HAP-1 (cell line): ENCODE measurements at regions not wholly inside any gene's neighbourhood (a gene's known extent, or its start where the extent isn't known, plus 50 kb on each side); places are given as distances from the start of the nearest gene placed in this dataset.
"Not testable (repeated sequence)": the region's sequence is repeated elsewhere in the genome, so short reads cannot be mapped to it uniquely, and the experiment has no call there.

Experiments used
- DNase-seq, 2 experiments: peaks; one replicate each; pipeline ENCODE4 v3.0.0-alpha.2; 2016 to 2020; ENCODE audit warnings: low spot score in 2 of 2
- H3K27me3 ChIP-seq: fragments of 250-450 bp; sonication (Bioruptor Pico); 2 replicates; pipeline ENCODE4 v1.5.1; 2020; ENCODE audit warnings: low read depth, mild to moderate bottlenecking, moderate library complexity
- H3K36me3 ChIP-seq: fragments of 250-450 bp; sonication (Bioruptor Pico); replicated peaks from 2 replicates; pipeline ENCODE4 v1.5.1; 2020; ENCODE audit warnings: mild to moderate bottlenecking
- H3K4me1 ChIP-seq: fragments of 250-450 bp; sonication (Bioruptor Pico); 2 replicates; pipeline ENCODE4 v1.5.1; 2020; ENCODE audit warnings: mild to moderate bottlenecking
- H3K4me3 ChIP-seq: fragments of 250-450 bp; sonication (Bioruptor Pico); 2 replicates; pipeline ENCODE4 v1.5.1; 2020; ENCODE audit warnings: mild to moderate bottlenecking, moderate library complexity
- H3K9me3 ChIP-seq: fragments of 250-450 bp; sonication (Bioruptor Pico); 2 replicates; pipeline ENCODE4 v1.5.1; 2020; ENCODE audit warnings: mild to moderate bottlenecking, moderate library complexity
- in situ Hi-C: fragments of 300-500 bp; cut with MboI; formaldehyde crosslinking; loops from 3 replicates; pipeline ENCODE4 v1.14.3; 2020; ENCODE audit warnings: low sequenced_read_pairs, inconsistent platforms, mixed read lengths

GRCh38 chr21:16423921-16424320 lies 694.1 kb downstream of the USP25 start:
- Histone ChIP-seq H3K9me3 (no peaks in the 10 kb centered on the region), H3K27me3 (no peaks in the 10 kb centered on the region), H3K36me3 (no peaks in the 10 kb centered on the region), H3K4me3 (no peak overlapping the region), H3K4me1 (peaks cover 59% of the 10 kb centered on the region)
- in situ Hi-C loops, result no loop called here
- DNase-seq, result no peak

DNA sequence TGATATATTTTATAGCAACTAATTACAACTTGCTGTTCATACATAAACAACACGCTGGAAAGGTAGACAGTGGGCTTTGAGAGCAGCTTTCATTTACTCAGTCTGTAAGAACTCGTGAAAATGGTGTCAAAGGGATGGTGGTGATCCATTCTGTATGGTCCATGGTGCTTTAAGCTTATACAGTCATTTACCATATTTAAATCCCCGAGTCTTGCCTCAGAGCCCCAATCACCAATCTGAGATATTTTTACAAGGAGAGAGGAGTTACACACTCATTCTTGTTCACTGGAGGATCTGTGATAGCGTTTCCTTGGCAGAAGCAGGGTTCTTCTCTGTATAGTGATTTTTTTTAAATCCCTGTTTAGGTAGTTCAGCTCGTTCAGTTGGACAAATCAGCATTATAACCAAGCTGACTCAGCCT lies 694.6 kb downstream of the USP25 start:
- H3K4me3 ChIP-seq, result no peak overlapping the region
- no peak for DNase-seq
- H3K27me3 ChIP-seq, result no peaks in the 10 kb centered on the region
- H3K4me1 ChIP-seq, result peaks cover 58% of the 10 kb centered on the region
- in situ Hi-C loops, result no loop called here
- H3K36me3 ChIP-seq, result no peaks in the 10 kb centered on the region
- H3K9me3 ChIP-seq, result no peaks in the 10 kb centered on the region

GRCh38 chr21:16425376-16425775 lies 695.6 kb downstream of the USP25 start:
- no peaks in the 10 kb centered on the region for H3K9me3 ChIP-seq
- no peak overlapping the region for H3K4me3 ChIP-seq
- no peaks in the 10 kb centered on the region for H3K27me3 ChIP-seq
- in situ Hi-C loops, result no loop called here
- no peak for DNase-seq
- H3K36me3 ChIP-seq, result no peaks in the 10 kb centered on the region
- peaks cover 55% of the 10 kb centered on the region for H3K4me1 ChIP-seq

DNA sequence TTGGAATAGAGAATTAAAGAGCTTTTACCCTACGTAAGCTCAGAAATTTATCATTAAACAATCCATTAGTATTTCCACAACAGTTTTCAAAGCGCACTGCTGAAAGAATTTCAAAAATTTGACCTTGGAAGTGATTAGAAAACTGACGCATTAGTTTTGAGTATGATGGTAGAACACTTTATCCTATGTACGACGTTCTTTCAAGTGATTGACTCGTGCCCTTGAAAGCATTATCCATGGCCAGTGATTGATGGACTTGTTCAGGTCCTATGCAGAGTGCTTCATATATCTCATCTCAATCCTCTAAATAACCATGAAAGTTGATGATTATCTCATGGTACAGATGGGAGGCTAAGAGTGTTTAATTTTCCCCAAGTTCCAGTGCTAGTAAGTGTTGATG lies 697.2 kb downstream of the USP25 start:
- Histone ChIP-seq H3K4me1 (peaks cover 54% of the 10 kb centered on the region), H3K4me3 (no peak overlapping the region), H3K9me3 (no peaks in the 10 kb centered on the region), H3K36me3 (no peaks in the 10 kb centered on the region), H3K27me3 (no peaks in the 10 kb centered on the region)
- DNase-seq, result peak in 1 of 2 experiments; percentile 38
- in situ Hi-C loops, result no loop called here

DNA sequence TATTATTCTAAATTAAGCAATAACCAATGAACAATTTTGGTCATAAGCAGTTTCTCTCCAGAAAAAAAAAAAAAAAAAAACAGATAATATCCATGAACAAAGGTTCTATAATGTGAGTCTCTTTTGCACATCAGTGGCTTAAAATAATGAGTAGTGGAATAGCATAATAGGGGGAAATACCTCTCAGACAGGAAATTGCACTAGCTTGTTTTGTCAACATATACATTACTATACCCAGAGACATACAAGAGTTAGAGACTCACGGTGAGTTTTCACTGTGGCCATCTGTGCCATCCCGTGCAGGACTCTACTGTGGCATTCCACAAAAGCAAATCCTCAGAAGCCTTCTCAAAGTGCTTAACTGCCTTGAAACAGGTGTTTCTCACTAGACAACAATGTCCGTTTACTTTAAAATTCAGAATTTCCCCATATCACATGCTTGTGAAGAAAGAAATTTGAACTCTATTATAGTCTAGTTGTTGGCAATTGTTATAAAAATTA lies 697.9 kb downstream of the USP25 start:
- no peak overlapping the region for H3K4me3 ChIP-seq
- H3K36me3 ChIP-seq, result no peaks in the 10 kb centered on the region
- in situ Hi-C loops, result no loop called here
- peaks cover 48% of the 10 kb centered on the region for H3K4me1 ChIP-seq
- no peaks in the 10 kb centered on the region for H3K9me3 ChIP-seq
- no peaks in the 10 kb centered on the region for H3K27me3 ChIP-seq
- DNase-seq, result peak in 1 of 2 experiments; percentile 21

DNA sequence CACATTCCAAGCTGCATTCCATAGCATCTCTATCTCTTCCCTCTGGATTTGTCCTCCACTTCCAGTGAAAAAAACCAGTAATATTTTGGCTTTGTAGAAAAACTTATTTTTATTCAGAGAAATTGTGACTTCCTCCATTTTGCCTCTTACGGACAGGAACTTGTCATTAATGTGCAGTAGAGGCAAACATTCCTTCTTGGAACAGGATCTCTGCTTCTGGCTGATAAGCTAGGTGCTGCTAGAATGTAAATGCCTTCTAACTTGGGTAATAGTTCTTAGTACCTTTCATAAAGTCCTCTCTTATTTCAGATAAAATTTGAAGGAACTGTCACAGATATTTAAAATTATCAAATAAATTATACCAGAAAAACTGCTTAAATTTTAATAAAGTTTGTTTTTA lies 707.8 kb downstream of the USP25 start:
- Histone ChIP-seq H3K9me3 (no peaks in the 10 kb centered on the region), H3K4me3 (no peak overlapping the region), H3K36me3 (no peaks in the 10 kb centered on the region), H3K27me3 (no peaks in the 10 kb centered on the region), H3K4me1 (peaks cover 27% of the 10 kb centered on the region)
- no peak for DNase-seq
- in situ Hi-C loops, result no loop called here

GRCh38 chr21:16438761-16439160 lies 709.0 kb downstream of the USP25 start:
- no peaks in the 10 kb centered on the region for H3K27me3 ChIP-seq
- no peak overlapping the region for H3K4me3 ChIP-seq
- no peak for DNase-seq
- no peaks in the 10 kb centered on the region for H3K36me3 ChIP-seq
- in situ Hi-C loops, result no loop called here
- no peaks in the 10 kb centered on the region for H3K9me3 ChIP-seq
- H3K4me1 ChIP-seq, result peaks cover 27% of the 10 kb centered on the region

GRCh38 chr21:16441789-16442188 lies 712.0 kb downstream of the USP25 start:
- Histone ChIP-seq H3K4me1 (peaks cover 30% of the 10 kb centered on the region), H3K36me3 (no peaks in the 10 kb centered on the region), H3K27me3 (no peaks in the 10 kb centered on the region), H3K4me3 (no peak overlapping the region), H3K9me3 (no peaks in the 10 kb centered on the region)
- in situ Hi-C loops, result no loop called here
- peak in 1 of 2 experiments; percentile 28 for DNase-seq

- Histone ChIP-seq H3K4me3 (no peak overlapping the region), H3K27me3 (no peaks in the 10 kb centered on the region), H3K4me1 (peaks cover 11% of the 10 kb centered on the region), H3K9me3 (no peaks in the 10 kb centered on the region), H3K36me3 (no peaks in the 10 kb centered on the region)
- in situ Hi-C loops, result no loop called here
- peak in 1 of 2 experiments; percentile 21 for DNase-seq
Observed at GRCh38 chr21:16454399-16454798, 724.6 kb downstream of the USP25 start.

- DNase-seq, result no peak
- Histone ChIP-seq H3K36me3 (no peaks in the 10 kb centered on the region), H3K9me3 (no peaks in the 10 kb centered on the region), H3K27me3 (no peaks in the 10 kb centered on the region), H3K4me3 (no peak overlapping the region), H3K4me1 (peaks cover 11% of the 10 kb centered on the region)
- in situ Hi-C loops, result no loop called here
Observed at GRCh38 chr21:16455526-16455925, 725.7 kb downstream of the USP25 start.

GRCh38 chr21:16455978-16456377 lies 726.2 kb downstream of the USP25 start:
- Histone ChIP-seq H3K4me1 (peaks cover 11% of the 10 kb centered on the region), H3K4me3 (no peak overlapping the region), H3K36me3 (no peaks in the 10 kb centered on the region), H3K9me3 (no peaks in the 10 kb centered on the region), H3K27me3 (no peaks in the 10 kb centered on the region)
- in situ Hi-C loops, result no loop called here
- peak; percentile 63 to 86 for DNase-seq

DNA sequence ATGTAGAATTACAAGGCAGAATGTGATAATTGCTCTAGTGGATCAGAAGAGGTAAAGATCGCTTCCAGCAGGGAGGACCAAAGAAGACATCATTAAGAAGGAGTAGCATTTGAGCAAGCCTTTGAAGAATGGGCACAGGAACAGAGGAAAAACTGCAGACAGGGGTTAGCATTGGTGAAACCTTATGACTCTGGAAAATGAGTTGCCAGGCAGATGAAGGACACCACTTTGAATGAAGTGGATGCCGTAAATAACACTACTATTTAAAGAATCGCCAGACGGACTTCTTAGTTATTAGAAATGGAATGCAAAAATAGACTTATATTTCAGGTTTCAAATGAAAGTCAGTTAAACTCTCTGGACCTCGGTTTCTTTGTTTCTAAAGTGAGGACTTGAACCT lies 727.7 kb downstream of the USP25 start:
- peaks cover 11% of the 10 kb centered on the region for H3K4me1 ChIP-seq
- DNase-seq, result no peak
- no peaks in the 10 kb centered on the region for H3K9me3 ChIP-seq
- H3K36me3 ChIP-seq, result no peaks in the 10 kb centered on the region
- no peak overlapping the region for H3K4me3 ChIP-seq
- no peaks in the 10 kb centered on the region for H3K27me3 ChIP-seq
- in situ Hi-C loops, result no loop called here

- no peak for DNase-seq
- Histone ChIP-seq H3K27me3 (no peaks in the 10 kb centered on the region), H3K36me3 (no peaks in the 10 kb centered on the region), H3K9me3 (peaks cover 5% of the 10 kb centered on the region; the same call in 1 of the 2 replicates), H3K4me3 (no peak overlapping the region), H3K4me1 (peaks cover 3% of the 10 kb centered on the region)
- in situ Hi-C loops, result no loop called here
Observed at GRCh38 chr21:16460936-16461335, 731.2 kb downstream of the USP25 start.

- H3K9me3 ChIP-seq, H3K4me3 ChIP-seq, H3K36me3 ChIP-seq, H3K4me1 ChIP-seq, H3K27me3 ChIP-seq, in situ Hi-C loops, DNase-seq: not testable (repeated sequence)
Observed at GRCh38 chr21:16464211-16464889, 734.6 kb downstream of the USP25 start.

GRCh38 chr21:16468184-16468583 lies 738.4 kb downstream of the USP25 start:
- H3K36me3 ChIP-seq, result no peaks in the 10 kb centered on the region
- no peaks in the 10 kb centered on the region for H3K4me1 ChIP-seq
- H3K4me3 ChIP-seq, result no peak overlapping the region
- DNase-seq, result no peak
- in situ Hi-C loops, result no loop called here
- peaks cover 5% of the 10 kb centered on the region; the same call in 1 of the 2 replicates for H3K9me3 ChIP-seq
- no peaks in the 10 kb centered on the region for H3K27me3 ChIP-seq
